Esophagus squamous epithelium (tissue), 4 donors: ENCODE measurements at regions not wholly inside any gene's neighbourhood (a gene's known extent, or its start where the extent isn't known, plus 50 kb on each side); places are given as distances from the start of the nearest gene placed in this dataset.

ENCODE experiments used
- POLR2A ChIP-seq, 4 donors: fragments of 450-650 bp; IDR thresholded peaks; one replicate each; pipeline ENCODE4 v1.6.1; 2017; ENCODE audit warnings: antibody characterized with exemption in 4 of 4, mild to moderate bottlenecking in 4 of 4, moderate library complexity in 3 of 4
- TF ChIP-seq, protein P1 (sequence below), 6 experiments: fragments of 450-650 bp in 4 of 6; fragments of 200-600 bp in 2 of 6; sonication (generic) in 2 of 6; IDR thresholded peaks; one replicate each; pipeline ENCODE4 v1.5.1; 2016 to 2019; ENCODE audit warnings: antibody characterized with exemption in 6 of 6, mild to moderate bottlenecking in 4 of 6, moderate library complexity in 4 of 6

DNA sequence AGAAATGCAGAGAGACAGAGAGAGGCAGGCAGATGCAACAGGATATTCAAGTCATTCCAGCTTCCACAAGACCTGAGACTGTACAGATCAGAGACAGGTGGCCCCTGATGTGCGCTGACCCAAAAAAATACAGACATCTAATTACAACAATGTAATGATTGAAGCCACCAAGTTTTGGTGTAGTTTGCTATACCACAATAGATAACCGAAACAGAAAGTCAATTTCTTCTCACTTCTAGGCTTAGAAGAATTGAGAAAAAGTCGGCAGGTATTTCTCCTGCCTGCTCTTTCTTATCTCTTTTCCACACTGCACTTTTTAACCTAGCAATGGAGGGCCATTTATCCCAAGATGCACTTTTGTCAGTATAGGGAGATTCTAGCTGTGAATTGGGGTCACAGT is 949.2 kb downstream of the CDH11 start:
- TF ChIP-seq, protein P1, sequence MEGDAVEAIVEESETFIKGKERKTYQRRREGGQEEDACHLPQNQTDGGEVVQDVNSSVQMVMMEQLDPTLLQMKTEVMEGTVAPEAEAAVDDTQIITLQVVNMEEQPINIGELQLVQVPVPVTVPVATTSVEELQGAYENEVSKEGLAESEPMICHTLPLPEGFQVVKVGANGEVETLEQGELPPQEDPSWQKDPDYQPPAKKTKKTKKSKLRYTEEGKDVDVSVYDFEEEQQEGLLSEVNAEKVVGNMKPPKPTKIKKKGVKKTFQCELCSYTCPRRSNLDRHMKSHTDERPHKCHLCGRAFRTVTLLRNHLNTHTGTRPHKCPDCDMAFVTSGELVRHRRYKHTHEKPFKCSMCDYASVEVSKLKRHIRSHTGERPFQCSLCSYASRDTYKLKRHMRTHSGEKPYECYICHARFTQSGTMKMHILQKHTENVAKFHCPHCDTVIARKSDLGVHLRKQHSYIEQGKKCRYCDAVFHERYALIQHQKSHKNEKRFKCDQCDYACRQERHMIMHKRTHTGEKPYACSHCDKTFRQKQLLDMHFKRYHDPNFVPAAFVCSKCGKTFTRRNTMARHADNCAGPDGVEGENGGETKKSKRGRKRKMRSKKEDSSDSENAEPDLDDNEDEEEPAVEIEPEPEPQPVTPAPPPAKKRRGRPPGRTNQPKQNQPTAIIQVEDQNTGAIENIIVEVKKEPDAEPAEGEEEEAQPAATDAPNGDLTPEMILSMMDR (IDR thresholded peaks at IDR 0.05), result no peak
- TF ChIP-seq POLR2A (IDR thresholded peaks at IDR 0.05), result no peak
